K562 (cell line): ENCODE measurements at regions not wholly inside any gene's neighbourhood (a gene's known extent, or its start where the extent isn't known, plus 50 kb on each side); places are given as distances from the start of the nearest gene placed in this dataset.

Source experiments
- ATAC-seq: fragments of 200-7000 bp; cut with Tn5 transposase; 3 replicates; pipeline ENCODE4 v1.9.1; 2020; ENCODE audit warnings: moderate library complexity
- BruUV-seq: library from RNA; stranded (reverse); fragments of 400-500 nt; replicated peaks from 2 replicates; lab custom pipeline; 2021; lab: Mats Ljungman, UMichigan
- CTCF ChIA-PET: fragments of 300-600 bp; formaldehyde crosslinking; extraction: SDS; loops from one replicate; lab custom pipeline; 2021; ENCODE audit warnings: low intra/inter-chr PET ratio; lab: Yijun Ruan, JAX
- POLR2A ChIA-PET: fragments of 300-600, 350-650 bp; sonication (Branson Sonifier 250); formaldehyde crosslinking; extraction: SDS; loops from one replicate; lab custom pipeline; 2021; ENCODE audit warnings: antibody characterized with exemption, inconsistent platforms; lab: Yijun Ruan, JAX
- DNase-seq, 4 experiments: peaks; one replicate each; pipeline versions ENCODE4 v3.0.0 to v3.0.0-alpha.2; 2011 to 2018; ENCODE audit warnings: low spot score in 3 of 4, mixed read lengths in 3 of 4; ENCODE audit errors: extremely low read depth in 1 of 4
- FAIRE-seq: peaks from 2 replicates; lab custom pipeline; 2011; peaks lifted over from hg19 to GRCh38; lab: Jason Lieb, UNC
- H2AFZ ChIP-seq: 2 replicates; pipeline ENCODE4 v1.6.0; 2011; ENCODE audit warnings: low read depth, low read length, control low read depth, inconsistent platforms
- H3K27ac ChIP-seq: fragments of 200-600 bp; 3 replicates; pipeline ENCODE4 v1.8.0; 2011; ENCODE audit warnings: low read depth, mild to moderate bottlenecking, control low read depth, inconsistent platforms, low read length, moderate library complexity, mixed read lengths; ENCODE audit errors: extremely low read depth
- H3K27me3 ChIP-seq, 2 experiments: fragments of 300-600 bp in 1 of 2; 2 replicates in 1 of 2; 3 replicates in 1 of 2; pipeline versions ENCODE4 v1.6.0 to v1.8.0; 2011; ENCODE audit warnings: inconsistent platforms in 2 of 2, low read length in 2 of 2, mild to moderate bottlenecking in 1 of 2, mixed read lengths in 1 of 2, moderate library complexity in 1 of 2; ENCODE audit not compliant: control insufficient read depth in 2 of 2, insufficient read depth in 2 of 2
- H3K36me3 ChIP-seq: fragments of 300-600 bp; 3 replicates; pipeline ENCODE4 v1.8.0; 2011; ENCODE audit warnings: mild to moderate bottlenecking, low read length, inconsistent platforms; ENCODE audit not compliant: control insufficient read depth, insufficient read depth
- H3K4me1 ChIP-seq, 2 experiments: fragments of 200-600 bp in 1 of 2; replicated peaks in 1 of 2; 2 replicates in 1 of 2; 3 replicates in 1 of 2; pipeline versions ENCODE4 v1.5.1 to v1.8.0; 2011; ENCODE audit warnings: inconsistent platforms in 2 of 2, low read length in 2 of 2, mild to moderate bottlenecking in 1 of 2, mixed read lengths in 1 of 2, moderate library complexity in 1 of 2; ENCODE audit not compliant: control insufficient read depth in 2 of 2, insufficient read depth in 2 of 2
- H3K4me2 ChIP-seq: 2 replicates; pipeline ENCODE4 v1.6.1; 2011; ENCODE audit warnings: low read length, control low read depth, inconsistent platforms, mixed read lengths; ENCODE audit not compliant: insufficient read depth
- H3K4me3 ChIP-seq: fragments of 200-600 bp; sonication (generic), shearing (Covaris generic); 2 replicates; pipeline ENCODE4 v1.5.1; 2016; ENCODE audit warnings: control low read depth, inconsistent platforms
- H3K79me2 ChIP-seq: fragments of 200-600 bp; 3 replicates; pipeline ENCODE4 v1.8.0; 2011; ENCODE audit warnings: low read length, inconsistent platforms; ENCODE audit not compliant: control insufficient read depth, insufficient read depth
- H3K9ac ChIP-seq, 2 experiments: 2 replicates each; pipeline versions ENCODE4 v1.6.0 to v1.6.1; 2011; ENCODE audit warnings: low read depth in 2 of 2, low read length in 2 of 2, control low read depth in 1 of 2, inconsistent platforms in 1 of 2, mild to moderate bottlenecking in 1 of 2, mixed read lengths in 1 of 2; ENCODE audit not compliant: insufficient read depth in 1 of 2
- H3K9me1 ChIP-seq: one replicate; pipeline ENCODE4 v1.6.0; 2011; ENCODE audit warnings: inconsistent platforms, mild to moderate bottlenecking, low read length, moderate library complexity; ENCODE audit not compliant: control insufficient read depth, insufficient read depth
- H3K9me3 ChIP-seq: replicated peaks from 2 replicates; pipeline ENCODE4 v1.5.1; 2011; ENCODE audit warnings: low read depth, low read length, inconsistent platforms; ENCODE audit not compliant: control insufficient read depth, insufficient read depth
- H4K20me1 ChIP-seq: replicated peaks from 2 replicates; pipeline ENCODE4 v1.6.1; 2011; ENCODE audit warnings: low read length, inconsistent platforms, mixed read lengths; ENCODE audit not compliant: control insufficient read depth, insufficient read depth
- DMBX1 ChIP-seq: fragments of 250-450 bp; sonication (Bioruptor Pico); IDR thresholded peaks from 2 replicates; pipeline ENCODE4 v1.8.0; 2022; ENCODE audit warnings: inconsistent platforms, mild to moderate bottlenecking, moderate library complexity, borderline replicate concordance
- KAT7 ChIP-seq: sonication (generic); formaldehyde crosslinking; IDR thresholded peaks from 2 replicates; pipeline ENCODE4 v1.8.0; 2022; ENCODE audit warnings: missing genetic modification reagents, mild to moderate bottlenecking, borderline replicate concordance
- MAFK ChIP-seq: IDR thresholded peaks from 2 replicates; pipeline ENCODE4 v1.6.1; 2011; ENCODE audit warnings: low read length, improper control_type of control experiment
- RBM17 ChIP-seq: fragments of 200-400 bp; formaldehyde crosslinking; IDR thresholded peaks from 2 replicates; pipeline ENCODE4 v1.6.1; 2017; ENCODE audit warnings: low read depth, mild to moderate bottlenecking, low read length, borderline replicate concordance
- ZSCAN32 ChIP-seq: fragments of 450-650 bp; formaldehyde crosslinking; IDR thresholded peaks from 2 replicates; pipeline ENCODE4 v1.4.0; 2020; ENCODE audit warnings: mild to moderate bottlenecking, moderate library complexity
- WGBS: fragments of 100-300 bp; shearing (Covaris generic); methylation state at CpG from one replicate; pipeline ENCODE4 v1.1.6; 2016; ENCODE audit warnings: low coverage, mixed read lengths; ENCODE audit not compliant: insufficient coverage; ENCODE audit errors: missing lambda C conversion rate; 5-methylcytosine and 5-hydroxymethylcytosine counted together
- in situ Hi-C: fragments of 300-500 bp; cut with MboI; formaldehyde crosslinking; loops from 4 replicates; pipeline ENCODE4 v1.15.0; 2018; ENCODE audit warnings: inconsistent platforms, mixed read lengths
- intact Hi-C: fragments of 100-400 bp; cut with micrococcal nuclease; formaldehyde crosslinking; loops from 2 replicates; pipeline ENCODE4 v1.14.2; 2022
- TF ChIP-seq, protein P1 (sequence below): fragments of 450-650 bp; IDR thresholded peaks from 2 replicates; pipeline ENCODE4 v1.6.1; 2016; ENCODE audit warnings: mild to moderate bottlenecking
- TF ChIP-seq, protein P2 (sequence below), 2 experiments: fragments of 450-650 bp in 1 of 2; sonication (generic) in 1 of 2; formaldehyde crosslinking in 1 of 2; IDR thresholded peaks in 1 of 2; conservative IDR thresholded peaks in 1 of 2; 2 replicates each; pipeline versions ENCODE4 v1.6.1 to v1.8.1; 2016 to 2023; ENCODE audit warnings: mild to moderate bottlenecking in 2 of 2, moderate library complexity in 2 of 2, inconsistent platforms in 1 of 2, missing genetic modification reagents in 1 of 2
- TF ChIP-seq, protein P3 (sequence below): fragments of 250-450 bp; sonication (Bioruptor Pico); IDR thresholded peaks from 2 replicates; pipeline ENCODE4 v1.5.0; 2020; ENCODE audit warnings: mild to moderate bottlenecking
- TF ChIP-seq, protein P4 (sequence below): IDR thresholded peaks from 2 replicates; pipeline ENCODE4 v1.6.1; 2012; ENCODE audit warnings: low read depth, low read length, improper control_type of control experiment, borderline replicate concordance

DNA sequence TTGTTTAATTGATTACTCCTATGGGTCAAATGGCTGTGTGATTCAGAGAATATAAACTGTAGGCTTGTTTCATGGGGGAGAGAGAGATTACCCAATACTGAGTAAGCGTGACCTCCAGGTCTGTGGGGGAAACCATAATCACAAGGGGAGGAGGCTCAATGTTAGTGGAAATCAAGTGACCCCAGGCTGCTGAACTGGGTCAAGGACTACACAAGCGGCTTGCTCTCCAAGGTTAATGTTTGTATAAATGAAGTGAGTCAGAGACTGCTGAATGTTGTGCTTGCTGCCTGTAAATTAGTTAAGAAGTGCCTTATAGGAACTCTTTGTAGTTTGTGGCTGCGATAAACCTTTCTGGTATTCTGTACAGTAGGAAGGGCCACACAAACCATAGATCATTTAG, 479.7 kb downstream of the AACS start:
- no peak for FAIRE-seq
- Histone ChIP-seq H3K4me1 (no peaks in the 10 kb centered on the region), H3K27ac (no peak overlapping the region), H3K4me2 (no peak overlapping the region), H4K20me1 (no peaks in the 10 kb centered on the region), H3K9ac (no peak overlapping the region), H3K9me1 (no peaks in the 10 kb centered on the region), H3K4me3 (no peak overlapping the region), H3K36me3 (no peaks in the 10 kb centered on the region)
- in situ Hi-C loops (no loop called here), intact Hi-C loops (no loop called here)
- WGBS, result 2% methylated on average over 3 of the region's 3 CpGs
- no peak for DNase-seq
- BruUV-seq, result no TSS peak
- ChIA-PET POLR2A (no interaction called here), CTCF (no interaction called here)
- no peak for TF ChIP-seq DMBX1 (CRISPR knock-in tag)
- TF ChIP-seq, all 486 proteins: peak for 0
- H3K79me2 ChIP-seq, result no peaks in the 10 kb centered on the region
- no peak for ATAC-seq
- H2AFZ ChIP-seq, result no peak overlapping the region
- H3K27me3 ChIP-seq, result no peaks in the 10 kb centered on the region
- H3K9me3 ChIP-seq, result no peaks in the 10 kb centered on the region; the same call in 1 of the 2 replicates

DNA sequence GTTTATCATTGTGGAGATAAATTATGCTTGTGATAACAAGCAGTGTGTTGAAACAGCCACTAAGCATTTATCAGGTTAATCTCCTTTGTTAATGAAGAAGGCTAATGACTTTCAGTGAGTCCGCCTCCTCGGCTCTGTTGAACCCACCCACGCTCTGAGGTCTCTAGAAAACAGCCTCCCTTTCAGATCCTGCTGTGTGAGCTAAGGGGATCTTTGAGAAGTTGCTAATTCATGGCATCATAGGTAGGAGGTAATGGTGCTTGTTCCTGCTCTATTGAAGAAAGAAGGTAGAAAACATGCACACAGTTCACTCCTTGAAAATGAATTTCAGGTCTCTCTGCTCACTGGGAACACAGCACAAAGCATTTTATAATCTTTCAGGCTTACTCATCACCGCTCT, 483.9 kb downstream of the AACS start:
- ChIA-PET POLR2A (no interaction called here), CTCF (no interaction called here)
- Histone ChIP-seq H3K4me3 (no peak overlapping the region), H3K79me2 (no peaks in the 10 kb centered on the region), H2AFZ (no peak overlapping the region), H3K27me3 (no peaks in the 10 kb centered on the region), H3K4me1 (no peaks in the 10 kb centered on the region), H3K4me2 (no peak overlapping the region), H4K20me1 (no peaks in the 10 kb centered on the region), H3K9me3 (no peaks in the 10 kb centered on the region; the same call in 1 of the 2 replicates), H3K9me1 (no peaks in the 10 kb centered on the region), H3K9ac (no peak overlapping the region), H3K27ac (no peak overlapping the region), H3K36me3 (no peaks in the 10 kb centered on the region)
- DNase-seq (no peak), ATAC-seq (no peak), FAIRE-seq (no peak)
- intact Hi-C loops, result no loop called here
- no TSS peak for BruUV-seq
- 0% methylated on average over 4 of the region's 4 CpGs for WGBS
- in situ Hi-C loops, result no loop called here
- TF ChIP-seq, protein P1, sequence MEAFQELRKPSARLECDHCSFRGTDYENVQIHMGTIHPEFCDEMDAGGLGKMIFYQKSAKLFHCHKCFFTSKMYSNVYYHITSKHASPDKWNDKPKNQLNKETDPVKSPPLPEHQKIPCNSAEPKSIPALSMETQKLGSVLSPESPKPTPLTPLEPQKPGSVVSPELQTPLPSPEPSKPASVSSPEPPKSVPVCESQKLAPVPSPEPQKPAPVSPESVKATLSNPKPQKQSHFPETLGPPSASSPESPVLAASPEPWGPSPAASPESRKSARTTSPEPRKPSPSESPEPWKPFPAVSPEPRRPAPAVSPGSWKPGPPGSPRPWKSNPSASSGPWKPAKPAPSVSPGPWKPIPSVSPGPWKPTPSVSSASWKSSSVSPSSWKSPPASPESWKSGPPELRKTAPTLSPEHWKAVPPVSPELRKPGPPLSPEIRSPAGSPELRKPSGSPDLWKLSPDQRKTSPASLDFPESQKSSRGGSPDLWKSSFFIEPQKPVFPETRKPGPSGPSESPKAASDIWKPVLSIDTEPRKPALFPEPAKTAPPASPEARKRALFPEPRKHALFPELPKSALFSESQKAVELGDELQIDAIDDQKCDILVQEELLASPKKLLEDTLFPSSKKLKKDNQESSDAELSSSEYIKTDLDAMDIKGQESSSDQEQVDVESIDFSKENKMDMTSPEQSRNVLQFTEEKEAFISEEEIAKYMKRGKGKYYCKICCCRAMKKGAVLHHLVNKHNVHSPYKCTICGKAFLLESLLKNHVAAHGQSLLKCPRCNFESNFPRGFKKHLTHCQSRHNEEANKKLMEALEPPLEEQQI, result no peak
- no peak for TF ChIP-seq ZSCAN32
- TF ChIP-seq, protein P2, sequence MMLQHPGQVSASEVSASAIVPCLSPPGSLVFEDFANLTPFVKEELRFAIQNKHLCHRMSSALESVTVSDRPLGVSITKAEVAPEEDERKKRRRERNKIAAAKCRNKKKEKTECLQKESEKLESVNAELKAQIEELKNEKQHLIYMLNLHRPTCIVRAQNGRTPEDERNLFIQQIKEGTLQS (IDR thresholded peaks at IDR 0.05), result no peak
- TF ChIP-seq, protein P2 (CRISPR knock-in tag; conservative IDR thresholded peaks at IDR 0.05), result no peak
- no peak for TF ChIP-seq RBM17
- TF ChIP-seq, protein P3, sequence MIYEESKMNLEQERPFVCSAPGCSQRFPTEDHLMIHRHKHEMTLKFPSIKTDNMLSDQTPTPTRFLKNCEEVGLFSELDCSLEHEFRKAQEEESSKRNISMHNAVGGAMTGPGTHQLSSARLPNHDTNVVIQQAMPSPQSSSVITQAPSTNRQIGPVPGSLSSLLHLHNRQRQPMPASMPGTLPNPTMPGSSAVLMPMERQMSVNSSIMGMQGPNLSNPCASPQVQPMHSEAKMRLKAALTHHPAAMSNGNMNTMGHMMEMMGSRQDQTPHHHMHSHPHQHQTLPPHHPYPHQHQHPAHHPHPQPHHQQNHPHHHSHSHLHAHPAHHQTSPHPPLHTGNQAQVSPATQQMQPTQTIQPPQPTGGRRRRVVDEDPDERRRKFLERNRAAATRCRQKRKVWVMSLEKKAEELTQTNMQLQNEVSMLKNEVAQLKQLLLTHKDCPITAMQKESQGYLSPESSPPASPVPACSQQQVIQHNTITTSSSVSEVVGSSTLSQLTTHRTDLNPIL, result no peak
- TF ChIP-seq, protein P4, sequence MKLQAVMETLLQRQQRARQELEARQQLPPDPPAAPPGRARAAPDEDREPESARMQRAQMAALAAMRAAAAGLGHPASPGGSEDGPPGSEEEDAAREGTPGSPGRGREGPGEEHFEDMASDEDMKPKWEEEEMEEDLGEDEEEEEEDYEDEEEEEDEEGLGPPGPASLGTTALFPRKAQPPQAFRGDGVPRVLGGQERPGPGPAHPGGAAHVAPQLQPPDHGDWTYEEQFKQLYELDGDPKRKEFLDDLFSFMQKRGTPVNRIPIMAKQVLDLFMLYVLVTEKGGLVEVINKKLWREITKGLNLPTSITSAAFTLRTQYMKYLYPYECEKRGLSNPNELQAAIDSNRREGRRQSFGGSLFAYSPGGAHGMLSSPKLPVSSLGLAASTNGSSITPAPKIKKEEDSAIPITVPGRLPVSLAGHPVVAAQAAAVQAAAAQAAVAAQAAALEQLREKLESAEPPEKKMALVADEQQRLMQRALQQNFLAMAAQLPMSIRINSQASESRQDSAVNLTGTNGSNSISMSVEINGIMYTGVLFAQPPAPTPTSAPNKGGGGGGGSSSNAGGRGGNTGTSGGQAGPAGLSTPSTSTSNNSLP, result no peak
- TF ChIP-seq MAFK, result no peak
- no peak for TF ChIP-seq KAT7
